ENCODE measurements at regions not wholly inside any gene's neighbourhood (a gene's known extent, or its start where the extent isn't known, plus 50 kb on each side); places are given as distances from the start of the nearest gene placed in this dataset.

- no peaks in the 10 kb centered on the region for H3K9me3 ChIP-seq
- H3K27me3 ChIP-seq (replicated peaks; ENCODE audit: insufficient read depth): no peaks in the 10 kb centered on the region
- H3K27ac ChIP-seq: no peak overlapping the region
- no peak for ATAC-seq (ENCODE audit: insufficient number of reproducible peaks, low FRiP score, low read depth)
- H3K4me3 ChIP-seq: no peak overlapping the region
- TF ChIP-seq CTCF (IDR thresholded peaks at IDR 0.05): no peak
- H3K4me1 ChIP-seq (ENCODE audit: control insufficient read depth in 1 of 2, low read depth in 2 of 2): no peaks in the 10 kb centered on the region
- H3K36me3 ChIP-seq: no peaks in the 10 kb centered on the region
- no peak for DNase-seq (ENCODE audit: low spot score)
Observed at GRCh38 chr1:192958871-192959270, 100.3 kb downstream of the UCHL5 start.

DNA sequence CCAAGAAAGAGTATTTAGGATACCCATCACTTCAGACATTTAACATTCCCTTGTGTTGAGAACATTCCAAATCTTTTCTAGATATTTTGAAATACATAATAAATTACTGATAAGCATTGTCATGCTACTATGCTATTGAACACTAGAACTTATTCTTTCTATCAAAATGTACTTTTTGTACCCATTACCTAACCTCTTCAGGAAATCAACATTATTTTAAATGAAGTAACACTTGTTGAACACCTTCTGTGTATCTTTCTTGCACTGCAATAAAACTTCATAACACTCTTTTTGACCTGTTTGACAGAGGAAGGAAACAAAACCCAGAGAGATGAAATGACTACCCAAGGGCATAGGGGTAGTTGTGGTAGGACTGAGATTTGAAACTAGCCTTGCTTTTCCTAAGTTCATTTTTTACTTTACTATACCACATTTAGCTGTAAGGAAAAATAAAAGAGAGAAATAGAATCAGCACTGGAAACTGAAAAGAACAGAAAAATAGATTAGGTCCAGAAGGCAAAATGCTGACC, 99.4 kb downstream of the UCHL5 start:
- ATAC-seq (ENCODE audit: insufficient number of reproducible peaks, low FRiP score, low read depth) (no peak), DNase-seq (ENCODE audit: low spot score) (no peak)
- no peak overlapping the region for H3K27ac ChIP-seq
- H3K9me3 ChIP-seq: no peaks in the 10 kb centered on the region
- TF ChIP-seq CTCF (IDR thresholded peaks at IDR 0.05): no peak
- H3K36me3 ChIP-seq: no peaks in the 10 kb centered on the region
- H3K4me1 ChIP-seq (ENCODE audit: control insufficient read depth in 1 of 2, low read depth in 2 of 2): no peaks in the 10 kb centered on the region
- H3K27me3 ChIP-seq (replicated peaks; ENCODE audit: insufficient read depth): no peaks in the 10 kb centered on the region
- no peak overlapping the region for H3K4me3 ChIP-seq
